HFFc6 (cell line): ENCODE measurements at regions not wholly inside any gene's neighbourhood (a gene's known extent, or its start where the extent isn't known, plus 50 kb on each side); places are given as distances from the start of the nearest gene placed in this dataset.

Source experiments
- DNase-seq: peaks from one replicate; pipeline ENCODE4 v3.0.0-alpha.2; 2018
- H3K27ac Mint-ChIP-seq: 2 replicates; pipeline ENCODE4 v1.8.0; 2020; ENCODE audit warnings: mild to moderate bottlenecking, mixed read lengths
- H3K27me3 Mint-ChIP-seq: 2 replicates; pipeline ENCODE4 v1.8.0; 2021; ENCODE audit warnings: mild to moderate bottlenecking, moderate library complexity, mixed read lengths; ENCODE audit not compliant: insufficient read depth
- H3K36me3 Mint-ChIP-seq: 2 replicates; pipeline ENCODE4 v1.8.0; 2021; ENCODE audit warnings: low read depth, mixed read lengths
- H3K4me1 Mint-ChIP-seq: 2 replicates; pipeline ENCODE4 v1.8.0; 2020; ENCODE audit warnings: low read depth, mixed read lengths
- H3K4me3 Mint-ChIP-seq: 2 replicates; pipeline ENCODE4 v1.8.0; 2020; ENCODE audit warnings: mild to moderate bottlenecking, moderate library complexity, mixed read lengths
- H3K9me3 Mint-ChIP-seq: 2 replicates; pipeline ENCODE4 v1.8.0; 2020; ENCODE audit warnings: mild to moderate bottlenecking, mixed read lengths
- CTCF ChIP-seq: fragments of 200-600 bp; sonication (generic); IDR thresholded peaks from 2 replicates; pipeline ENCODE4 v1.5.0; 2021; ENCODE audit warnings: antibody characterized with exemption, mild to moderate bottlenecking

- no peak for DNase-seq
- Mint-ChIP-seq H3K27me3 (no peaks in the 10 kb centered on the region), H3K27ac (no peak overlapping the region), H3K36me3 (no peaks in the 10 kb centered on the region), H3K4me3 (no peak overlapping the region), H3K4me1 (no peaks in the 10 kb centered on the region), H3K9me3 (peaks cover 30% of the 10 kb centered on the region)
- TF ChIP-seq CTCF = no peak
These were observed 586.3 kb downstream of the BRINP1 start for GRCh38 chr9:118782790-118783463.

GRCh38 chr9:118784033-118784432 is 585.2 kb downstream of the BRINP1 start:
- DNase-seq = no peak
- TF ChIP-seq CTCF = no peak
- Mint-ChIP-seq H3K36me3 (no peaks in the 10 kb centered on the region), H3K27ac (no peak overlapping the region), H3K4me3 (no peak overlapping the region), H3K27me3 (no peaks in the 10 kb centered on the region), H3K9me3 (peaks cover 31% of the 10 kb centered on the region), H3K4me1 (no peaks in the 10 kb centered on the region)

- Mint-ChIP-seq H3K4me3 (no peak overlapping the region), H3K9me3 (peaks cover 27% of the 10 kb centered on the region), H3K27ac (no peak overlapping the region), H3K27me3 (no peaks in the 10 kb centered on the region), H3K36me3 (no peaks in the 10 kb centered on the region), H3K4me1 (no peaks in the 10 kb centered on the region)
- no peak for TF ChIP-seq CTCF
- DNase-seq = no peak
These were observed 583.8 kb downstream of the BRINP1 start for GRCh38 chr9:118785456-118785855.

- no peaks in the 10 kb centered on the region for H3K36me3 Mint-ChIP-seq
- H3K4me1 Mint-ChIP-seq = no peaks in the 10 kb centered on the region
- H3K9me3 Mint-ChIP-seq = peaks cover 27% of the 10 kb centered on the region
- no peak for DNase-seq
- no peak overlapping the region for H3K4me3 Mint-ChIP-seq
- no peak for TF ChIP-seq CTCF
- H3K27ac Mint-ChIP-seq = no peak overlapping the region
- H3K27me3 Mint-ChIP-seq = no peaks in the 10 kb centered on the region
These were observed 582.4 kb downstream of the BRINP1 start for GRCh38 chr9:118786877-118787276.

GRCh38 chr9:118809160-118809625 is 560.0 kb downstream of the BRINP1 start:
- Mint-ChIP-seq H3K9me3 (peaks cover 25% of the 10 kb centered on the region), H3K36me3 (no peaks in the 10 kb centered on the region), H3K4me1 (no peaks in the 10 kb centered on the region), H3K27me3 (no peaks in the 10 kb centered on the region), H3K4me3 (no peak overlapping the region), H3K27ac (no peak overlapping the region)
- DNase-seq = no peak
- no peak for TF ChIP-seq CTCF
